Tibial nerve (tissue), 4 donors: ENCODE measurements at regions not wholly inside any gene's neighbourhood (a gene's known extent, or its start where the extent isn't known, plus 50 kb on each side); places are given as distances from the start of the nearest gene placed in this dataset.

Source experiments
- EP300 ChIP-seq, 2 donors: sonication (generic); formaldehyde crosslinking; IDR thresholded peaks; one replicate each; pipeline ENCODE4 v1.6.1; 2017; ENCODE audit warnings: antibody characterized with exemption in 2 of 2, mild to moderate bottlenecking in 1 of 2
- TF ChIP-seq, protein P1 (sequence below), 5 experiments: fragments of 200-600 bp in 3 of 5; fragments of 450-650 bp in 2 of 5; sonication (generic) in 3 of 5; IDR thresholded peaks; one replicate each; pipeline ENCODE4 v1.5.1; 2016 to 2019; ENCODE audit warnings: antibody characterized with exemption in 5 of 5, mild to moderate bottlenecking in 3 of 5, moderate library complexity in 2 of 5

- TF ChIP-seq, protein P1, sequence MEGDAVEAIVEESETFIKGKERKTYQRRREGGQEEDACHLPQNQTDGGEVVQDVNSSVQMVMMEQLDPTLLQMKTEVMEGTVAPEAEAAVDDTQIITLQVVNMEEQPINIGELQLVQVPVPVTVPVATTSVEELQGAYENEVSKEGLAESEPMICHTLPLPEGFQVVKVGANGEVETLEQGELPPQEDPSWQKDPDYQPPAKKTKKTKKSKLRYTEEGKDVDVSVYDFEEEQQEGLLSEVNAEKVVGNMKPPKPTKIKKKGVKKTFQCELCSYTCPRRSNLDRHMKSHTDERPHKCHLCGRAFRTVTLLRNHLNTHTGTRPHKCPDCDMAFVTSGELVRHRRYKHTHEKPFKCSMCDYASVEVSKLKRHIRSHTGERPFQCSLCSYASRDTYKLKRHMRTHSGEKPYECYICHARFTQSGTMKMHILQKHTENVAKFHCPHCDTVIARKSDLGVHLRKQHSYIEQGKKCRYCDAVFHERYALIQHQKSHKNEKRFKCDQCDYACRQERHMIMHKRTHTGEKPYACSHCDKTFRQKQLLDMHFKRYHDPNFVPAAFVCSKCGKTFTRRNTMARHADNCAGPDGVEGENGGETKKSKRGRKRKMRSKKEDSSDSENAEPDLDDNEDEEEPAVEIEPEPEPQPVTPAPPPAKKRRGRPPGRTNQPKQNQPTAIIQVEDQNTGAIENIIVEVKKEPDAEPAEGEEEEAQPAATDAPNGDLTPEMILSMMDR (IDR thresholded peaks at IDR 0.05), result no peak
- TF ChIP-seq EP300 (IDR thresholded peaks at IDR 0.05), result no peak
Measured at GRCh38 chr2:235416858-235417499, 76.9 kb upstream of the AGAP1 start.
